ENCODE measurements at regions not wholly inside any gene's neighbourhood (a gene's known extent, or its start where the extent isn't known, plus 50 kb on each side); places are given as distances from the start of the nearest gene placed in this dataset.
"Not testable (repeated sequence)": the region's sequence is repeated elsewhere in the genome, so short reads cannot be mapped to it uniquely, and the experiment has no call there.

GRCh38 chr2:52409308-52410118, 1358.1 kb upstream of the CHAC2 start:
- not testable (repeated sequence) for TF ChIP-seq EZH2 (IDR thresholded peaks at IDR 0.05; ENCODE audit: low read length); CTCF (optimal IDR thresholded peaks at IDR 0.05 in 1 of 3, IDR thresholded peaks at IDR 0.05 in 1 of 3, conservative IDR thresholded peaks at IDR 0.05 in 1 of 3; ENCODE audit: extremely low read depth in 1 of 3, insufficient read depth in 2 of 3, low read length in 3 of 3)
